Trophoblast cell (in vitro differentiated cells and primary cell): ENCODE measurements at regions not wholly inside any gene's neighbourhood (a gene's known extent, or its start where the extent isn't known, plus 50 kb on each side); places are given as distances from the start of the nearest gene placed in this dataset.

Experiments used
- DNase-seq, 2 donors: peaks; one replicate each; pipeline ENCODE4 v3.0.0-alpha.2; 2016
- H2AFZ ChIP-seq: 2 replicates; pipeline ENCODE4 v1.6.1; 2013; ENCODE audit warnings: low read length, moderate library complexity, mild to moderate bottlenecking; ENCODE audit not compliant: insufficient read depth, poor library complexity
- H2AK5ac ChIP-seq: 2 replicates; pipeline ENCODE4 v1.6.1; 2013; ENCODE audit warnings: mild to moderate bottlenecking, low read length
- H2BK120ac ChIP-seq: 2 replicates; pipeline ENCODE4 v1.6.1; 2013; ENCODE audit warnings: low read length, mild to moderate bottlenecking, moderate library complexity; ENCODE audit not compliant: insufficient read depth, poor library complexity
- H2BK12ac ChIP-seq: 2 replicates; pipeline ENCODE4 v1.6.1; 2013; ENCODE audit warnings: mild to moderate bottlenecking, low read length, moderate library complexity
- H2BK5ac ChIP-seq: 2 replicates; pipeline ENCODE4 v1.6.1; 2013; ENCODE audit warnings: low read length, low read depth, moderate library complexity, mild to moderate bottlenecking; ENCODE audit not compliant: poor library complexity
- H3K14ac ChIP-seq: 2 replicates; pipeline ENCODE4 v1.6.1; 2013; ENCODE audit warnings: mild to moderate bottlenecking, low read length
- H3K18ac ChIP-seq: 2 replicates; pipeline ENCODE4 v1.6.1; 2013; ENCODE audit warnings: mild to moderate bottlenecking, low read length
- H3K23ac ChIP-seq: 2 replicates; pipeline ENCODE4 v1.6.1; 2013; ENCODE audit warnings: low read length
- H3K27ac ChIP-seq: 2 replicates; pipeline ENCODE4 v1.5.1; 2013; ENCODE audit warnings: low read depth, mild to moderate bottlenecking, inconsistent platforms, low read length, moderate library complexity
- H3K27me3 ChIP-seq: 2 replicates; pipeline ENCODE4 v1.6.1; 2013; ENCODE audit warnings: inconsistent platforms, mild to moderate bottlenecking, low read length, moderate library complexity; ENCODE audit not compliant: insufficient read depth
- H3K36me3 ChIP-seq, 2 experiments: 1 replicate in 1 of 2; 2 replicates in 1 of 2; pipeline ENCODE4 v1.6.1; 2013; ENCODE audit warnings: low read length in 2 of 2, mild to moderate bottlenecking in 2 of 2, moderate library complexity in 1 of 2; ENCODE audit not compliant: insufficient read depth in 2 of 2, control insufficient read depth in 1 of 2
- H3K4ac ChIP-seq: 2 replicates; pipeline ENCODE4 v1.6.1; 2013; ENCODE audit warnings: low read depth, mild to moderate bottlenecking, low read length, moderate library complexity
- H3K4me1 ChIP-seq, 2 experiments: 1 replicate in 1 of 2; 2 replicates in 1 of 2; pipeline ENCODE4 v1.6.1; 2013; ENCODE audit warnings: low read length in 2 of 2, mild to moderate bottlenecking in 2 of 2, moderate library complexity in 1 of 2; ENCODE audit not compliant: insufficient read depth in 2 of 2, control insufficient read depth in 1 of 2
- H3K4me2 ChIP-seq: 2 replicates; pipeline ENCODE4 v1.6.1; 2013; ENCODE audit warnings: inconsistent platforms, mild to moderate bottlenecking, low read length, moderate library complexity
- H3K4me3 ChIP-seq: 2 replicates; pipeline ENCODE4 v1.5.1; 2013; ENCODE audit warnings: mild to moderate bottlenecking, low read depth, low read length, inconsistent platforms
- H3K79me1 ChIP-seq: one replicate; pipeline ENCODE4 v1.6.1; 2013; ENCODE audit warnings: low read length
- H3K79me2 ChIP-seq: 2 replicates; pipeline ENCODE4 v1.6.1; 2013; ENCODE audit warnings: low read length, mild to moderate bottlenecking; ENCODE audit not compliant: control insufficient read depth, insufficient read depth, poor library complexity
- H3K9ac ChIP-seq: 2 replicates; pipeline ENCODE4 v1.6.1; 2013; ENCODE audit warnings: mild to moderate bottlenecking, low read length
- H3K9me3 ChIP-seq: 2 replicates; pipeline ENCODE4 v1.6.1; 2013; ENCODE audit warnings: low read depth, mild to moderate bottlenecking, control low read depth, inconsistent platforms, low read length; ENCODE audit not compliant: insufficient read depth
- H4K12ac ChIP-seq: 2 replicates; pipeline ENCODE4 v1.6.1; 2013; ENCODE audit warnings: low read depth, mild to moderate bottlenecking, low read length, moderate library complexity
- H4K8ac ChIP-seq: 2 replicates; pipeline ENCODE4 v1.6.1; 2013; ENCODE audit warnings: low read depth, mild to moderate bottlenecking, low read length, moderate library complexity
- H4K91ac ChIP-seq: one replicate; pipeline ENCODE4 v1.6.1; 2013; ENCODE audit warnings: low read depth, mild to moderate bottlenecking, low read length, moderate library complexity
- WGBS: extraction: QIAGEN DNeasy Blood & Tissue Kit; methylation state at CpG from one replicate; pipeline ENCODE4 v1.1.7; 2013; ENCODE audit warnings: missing lambda C conversion rate; ENCODE audit not compliant: insufficient read length, insufficient coverage; ENCODE audit errors: extremely low coverage; 5-methylcytosine and 5-hydroxymethylcytosine counted together

DNA sequence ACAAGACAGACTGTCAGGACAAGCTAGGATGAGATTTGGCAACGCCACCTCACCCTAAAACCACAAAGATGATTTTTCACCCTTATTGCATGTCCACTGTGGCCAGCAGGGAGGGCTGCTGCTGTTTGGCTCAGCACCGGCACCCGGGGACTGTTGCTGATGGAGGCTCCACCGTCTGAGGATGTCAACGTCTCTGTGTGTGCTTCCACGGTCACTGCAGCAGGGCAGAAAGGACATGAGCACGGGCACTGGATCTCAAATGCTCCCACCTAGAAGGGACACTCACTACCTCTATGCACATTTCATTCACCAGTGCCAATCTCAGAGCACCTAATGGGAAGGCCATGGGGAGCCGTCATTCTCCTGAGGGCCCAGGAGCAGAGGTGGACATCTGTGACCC, 599.6 kb downstream of the PTPRU start:
- H3K79me2 ChIP-seq: no peaks in the 10 kb centered on the region
- DNase-seq: no peak
- no peaks in the 10 kb centered on the region for H3K4me1 ChIP-seq
- no peak overlapping the region for H3K27ac ChIP-seq
- H3K18ac ChIP-seq: no peak overlapping the region
- H3K4me3 ChIP-seq: no peak overlapping the region
- WGBS: no CpG with 5 or more reads among the region's 8 CpGs
- no peak overlapping the region for H3K4me2 ChIP-seq
- no peak overlapping the region for H3K14ac ChIP-seq
- no peak overlapping the region for H2BK12ac ChIP-seq
- no peaks in the 10 kb centered on the region for H3K27me3 ChIP-seq
- peaks cover 4% of the 10 kb centered on the region for H3K9me3 ChIP-seq
- H3K36me3 ChIP-seq: no peaks in the 10 kb centered on the region
- no peak overlapping the region for H2AK5ac ChIP-seq
- H4K8ac ChIP-seq: no peak overlapping the region
- H4K12ac ChIP-seq: no peak overlapping the region
- H3K9ac ChIP-seq: no peak overlapping the region
- H2BK5ac ChIP-seq: no peak overlapping the region
- no peaks in the 10 kb centered on the region for H3K79me1 ChIP-seq
- H3K4ac ChIP-seq: no peak overlapping the region
- H4K91ac ChIP-seq: no peak overlapping the region
- no peak overlapping the region for H3K23ac ChIP-seq
- H2BK120ac ChIP-seq: no peak overlapping the region
- H2AFZ ChIP-seq: no peak overlapping the region

DNA sequence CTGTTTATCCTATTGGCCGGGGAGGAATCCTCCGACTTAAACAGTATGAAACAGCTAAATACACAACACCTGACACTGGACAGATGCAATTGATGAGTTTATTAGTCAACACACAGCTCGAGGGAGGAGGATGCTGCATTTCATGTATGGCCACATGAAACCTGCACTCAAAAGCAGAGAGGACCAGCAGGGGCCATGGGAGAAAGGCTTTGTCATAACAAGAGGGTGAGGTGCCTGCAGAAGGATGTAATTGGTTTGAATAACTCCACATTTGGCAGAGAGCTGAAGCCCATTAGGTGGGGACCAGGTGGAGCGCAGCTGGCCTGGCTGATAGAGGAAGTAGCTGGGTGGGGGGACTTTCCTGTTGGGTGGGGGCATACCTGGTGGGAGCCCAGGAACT, 599.1 kb downstream of the PTPRU start:
- Histone ChIP-seq H3K4ac (no peak overlapping the region), H3K9me3 (peaks cover 4% of the 10 kb centered on the region), H3K79me2 (no peaks in the 10 kb centered on the region), H3K14ac (no peak overlapping the region), H4K91ac (no peak overlapping the region), H4K8ac (no peak overlapping the region), H3K4me2 (no peak overlapping the region), H2BK120ac (no peak overlapping the region), H3K27ac (no peak overlapping the region), H3K4me3 (no peak overlapping the region), H3K18ac (no peak overlapping the region), H3K36me3 (no peaks in the 10 kb centered on the region), H2BK12ac (no peak overlapping the region), H3K23ac (no peak overlapping the region), H2AFZ (no peak overlapping the region), H3K27me3 (no peaks in the 10 kb centered on the region), H3K79me1 (no peaks in the 10 kb centered on the region), H3K9ac (no peak overlapping the region), H4K12ac (no peak overlapping the region), H3K4me1 (no peaks in the 10 kb centered on the region), H2BK5ac (no peak overlapping the region), H2AK5ac (no peak overlapping the region)
- no peak for DNase-seq
- no CpG with 5 or more reads among the region's 4 CpGs for WGBS

DNA sequence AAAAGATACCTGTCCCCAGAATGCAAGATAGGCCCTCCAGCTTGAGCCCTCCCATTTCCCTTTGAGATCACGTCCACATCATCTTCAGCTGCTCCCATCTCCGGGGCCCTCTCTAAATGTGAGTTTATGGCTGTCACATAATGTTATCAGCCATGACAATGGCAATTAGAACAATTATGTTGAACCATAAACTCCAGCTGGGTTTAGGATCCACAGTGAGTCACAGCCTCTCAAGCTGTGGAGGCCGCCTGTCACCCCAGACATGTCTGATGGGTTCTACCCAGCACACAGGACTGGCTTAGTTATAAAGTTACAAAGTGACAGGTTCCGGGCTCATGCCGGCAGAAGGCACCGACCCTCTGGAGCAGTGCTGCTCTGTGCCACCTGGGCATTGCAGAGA, 597.3 kb downstream of the PTPRU start:
- Histone ChIP-seq H2AFZ (no peak overlapping the region), H3K14ac (no peak overlapping the region), H3K9me3 (peaks cover 2% of the 10 kb centered on the region), H3K4me3 (no peak overlapping the region), H3K4ac (no peak overlapping the region), H2BK120ac (no peak overlapping the region), H3K36me3 (no peaks in the 10 kb centered on the region), H3K4me1 (no peaks in the 10 kb centered on the region), H3K23ac (no peak overlapping the region), H3K79me2 (no peaks in the 10 kb centered on the region), H2AK5ac (no peak overlapping the region), H4K8ac (no peak overlapping the region), H3K9ac (no peak overlapping the region), H4K91ac (no peak overlapping the region), H2BK12ac (no peak overlapping the region), H3K79me1 (no peaks in the 10 kb centered on the region), H3K27me3 (no peaks in the 10 kb centered on the region), H3K4me2 (no peak overlapping the region), H4K12ac (no peak overlapping the region), H2BK5ac (no peak overlapping the region), H3K27ac (no peak overlapping the region), H3K18ac (no peak overlapping the region)
- no peak for DNase-seq
- no CpG with 5 or more reads among the region's 6 CpGs for WGBS

DNA sequence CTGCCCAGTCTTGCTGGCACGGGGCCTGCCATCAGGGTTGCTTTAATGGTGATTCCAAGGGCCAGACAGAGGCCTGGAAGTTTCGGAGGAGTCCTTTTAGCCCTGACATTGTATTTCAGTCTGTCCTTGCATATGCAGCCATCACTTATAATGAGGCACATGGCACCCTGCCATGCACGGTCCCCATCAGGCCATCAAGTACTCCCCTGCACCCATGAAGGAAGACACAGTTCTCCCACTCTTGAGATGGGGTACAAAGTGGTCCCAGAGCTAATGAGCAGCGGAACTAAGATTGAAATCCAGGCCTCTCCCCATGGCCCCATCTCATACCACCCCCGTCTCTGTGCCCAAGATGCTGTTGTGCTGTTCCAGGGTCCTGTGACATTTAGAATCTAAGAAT, 596.6 kb downstream of the PTPRU start:
- H3K9ac ChIP-seq: no peak overlapping the region
- no CpG with 5 or more reads among the region's 5 CpGs for WGBS
- no peak overlapping the region for H2BK120ac ChIP-seq
- no peak overlapping the region for H3K23ac ChIP-seq
- H3K27me3 ChIP-seq: no peaks in the 10 kb centered on the region
- H4K12ac ChIP-seq: no peak overlapping the region
- peaks cover 2% of the 10 kb centered on the region for H3K9me3 ChIP-seq
- DNase-seq: no peak
- H3K4me3 ChIP-seq: no peak overlapping the region
- H3K14ac ChIP-seq: no peak overlapping the region
- no peak overlapping the region for H2AK5ac ChIP-seq
- H3K4me1 ChIP-seq: no peaks in the 10 kb centered on the region
- H2BK12ac ChIP-seq: no peak overlapping the region
- H3K4ac ChIP-seq: no peak overlapping the region
- no peak overlapping the region for H2AFZ ChIP-seq
- no peak overlapping the region for H2BK5ac ChIP-seq
- no peak overlapping the region for H4K91ac ChIP-seq
- H3K79me1 ChIP-seq: no peaks in the 10 kb centered on the region
- no peak overlapping the region for H3K27ac ChIP-seq
- H4K8ac ChIP-seq: no peak overlapping the region
- no peak overlapping the region for H3K4me2 ChIP-seq
- no peaks in the 10 kb centered on the region for H3K79me2 ChIP-seq
- H3K36me3 ChIP-seq: no peaks in the 10 kb centered on the region
- no peak overlapping the region for H3K18ac ChIP-seq
